ENCODE measurements at regions not wholly inside any gene's neighbourhood (a gene's known extent, or its start where the extent isn't known, plus 50 kb on each side); places are given as distances from the start of the nearest gene placed in this dataset.

DNA sequence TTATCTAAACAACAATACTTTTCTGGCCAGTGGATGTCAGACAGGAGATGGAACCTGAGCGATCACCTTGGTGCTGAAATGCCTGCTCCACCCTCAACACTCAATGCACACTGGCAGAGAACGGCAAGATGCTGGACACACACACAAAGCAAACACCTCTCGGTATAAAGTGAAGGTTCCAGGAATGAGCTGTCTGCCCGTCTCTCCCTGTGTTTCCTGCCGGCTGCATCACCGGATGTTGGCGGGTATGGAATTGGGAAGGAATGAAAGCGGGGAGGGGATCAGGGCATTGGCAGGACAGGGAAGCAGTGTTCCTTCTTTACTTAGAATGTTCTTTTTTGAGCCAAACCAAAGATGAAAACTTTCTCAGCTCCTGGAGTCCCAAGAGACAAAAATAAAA, 59.2 kb downstream of the MED10 start:
- TF ChIP-seq, protein P1, sequence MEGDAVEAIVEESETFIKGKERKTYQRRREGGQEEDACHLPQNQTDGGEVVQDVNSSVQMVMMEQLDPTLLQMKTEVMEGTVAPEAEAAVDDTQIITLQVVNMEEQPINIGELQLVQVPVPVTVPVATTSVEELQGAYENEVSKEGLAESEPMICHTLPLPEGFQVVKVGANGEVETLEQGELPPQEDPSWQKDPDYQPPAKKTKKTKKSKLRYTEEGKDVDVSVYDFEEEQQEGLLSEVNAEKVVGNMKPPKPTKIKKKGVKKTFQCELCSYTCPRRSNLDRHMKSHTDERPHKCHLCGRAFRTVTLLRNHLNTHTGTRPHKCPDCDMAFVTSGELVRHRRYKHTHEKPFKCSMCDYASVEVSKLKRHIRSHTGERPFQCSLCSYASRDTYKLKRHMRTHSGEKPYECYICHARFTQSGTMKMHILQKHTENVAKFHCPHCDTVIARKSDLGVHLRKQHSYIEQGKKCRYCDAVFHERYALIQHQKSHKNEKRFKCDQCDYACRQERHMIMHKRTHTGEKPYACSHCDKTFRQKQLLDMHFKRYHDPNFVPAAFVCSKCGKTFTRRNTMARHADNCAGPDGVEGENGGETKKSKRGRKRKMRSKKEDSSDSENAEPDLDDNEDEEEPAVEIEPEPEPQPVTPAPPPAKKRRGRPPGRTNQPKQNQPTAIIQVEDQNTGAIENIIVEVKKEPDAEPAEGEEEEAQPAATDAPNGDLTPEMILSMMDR (conservative IDR thresholded peaks at IDR 0.05), result no peak
- TF ChIP-seq ZFX (IDR thresholded peaks at IDR 0.05), result no peak
